ENCODE measurements at regions not wholly inside any gene's neighbourhood (a gene's known extent, or its start where the extent isn't known, plus 50 kb on each side); places are given as distances from the start of the nearest gene placed in this dataset.

DNA sequence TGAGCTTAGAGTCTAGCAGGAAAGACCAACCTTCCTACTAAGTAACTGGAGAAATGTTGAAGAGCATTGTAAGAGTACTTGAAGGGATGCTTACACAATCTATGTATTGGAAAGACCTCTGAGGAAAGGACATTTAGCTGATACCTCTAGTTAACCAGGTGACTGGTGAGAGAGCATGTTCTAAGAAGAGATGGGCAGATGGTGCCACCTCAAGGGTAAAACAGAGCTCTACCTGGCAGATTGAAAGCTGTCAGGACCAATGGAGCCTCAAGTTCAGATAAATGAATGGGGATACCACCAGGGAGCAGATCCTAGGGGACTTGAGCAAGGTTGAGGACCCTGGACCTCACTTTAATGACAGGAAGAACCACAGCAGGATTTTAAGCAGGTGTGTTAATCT, 196.4 kb downstream of the QDPR start:
- Histone ChIP-seq H3K36me3 (ENCODE audit: control insufficient read depth, low read length) (no peaks in the 10 kb centered on the region), H3K79me2 (ENCODE audit: control insufficient read depth, low read length) (no peaks in the 10 kb centered on the region), H3K27me3 (ENCODE audit: control insufficient read depth, low read length) (no peaks in the 10 kb centered on the region), H3K27ac (ENCODE audit: low read depth, low read length) (no peak overlapping the region), H3K4me1 (ENCODE audit: control insufficient read depth, low read length) (peaks cover 4% of the 10 kb centered on the region), H3K4me3 (ENCODE audit: low read length) (no peak overlapping the region), H4K20me1 (ENCODE audit: control insufficient read depth, insufficient read depth, low read depth, low read length) (no peaks in the 10 kb centered on the region), H3K4me2 (ENCODE audit: low read length) (no peak overlapping the region), H3K9me2 (replicated peaks; ENCODE audit: control insufficient read depth, low read length) (no peaks in the 10 kb centered on the region), H3K9me3 (ENCODE audit: control insufficient read depth, insufficient read depth, low read length) (no peaks in the 10 kb centered on the region), H3F3A (ENCODE audit: control insufficient read depth, insufficient read depth) (no peaks in the 10 kb centered on the region)
- TF ChIP-seq EZH2phosphoT487 (IDR thresholded peaks at IDR 0.05; ENCODE audit: borderline replicate concordance, low read length): no peak
- no peak for TF ChIP-seq CTCF (IDR thresholded peaks at IDR 0.05; ENCODE audit: low read depth, low read length, poor library complexity, severe bottlenecking)

DNA sequence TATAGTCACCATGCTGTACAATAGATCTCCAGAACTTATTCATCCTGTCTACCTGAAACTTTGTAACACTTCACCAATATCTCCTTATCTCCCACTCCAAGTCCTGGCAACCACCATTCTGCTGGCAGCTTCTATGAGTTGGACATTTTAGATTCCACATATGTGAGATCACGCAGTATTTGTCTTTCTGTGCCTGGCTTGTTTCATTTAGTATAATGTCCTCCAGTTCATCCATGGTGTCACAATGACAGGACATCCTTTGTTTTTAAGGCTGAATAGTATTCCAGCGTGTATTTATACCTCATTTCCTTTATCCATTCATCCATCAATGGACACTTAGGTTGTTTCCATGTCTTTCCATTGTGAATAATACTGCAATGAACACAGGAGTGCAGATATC, 198.7 kb downstream of the QDPR start:
- Histone ChIP-seq H3K27ac (ENCODE audit: low read depth, low read length) (no peak overlapping the region), H3K36me3 (ENCODE audit: control insufficient read depth, low read length) (no peaks in the 10 kb centered on the region), H3K4me2 (ENCODE audit: low read length) (no peak overlapping the region), H3K79me2 (ENCODE audit: control insufficient read depth, low read length) (no peaks in the 10 kb centered on the region), H3K9me3 (ENCODE audit: control insufficient read depth, insufficient read depth, low read length) (no peaks in the 10 kb centered on the region), H3K4me3 (ENCODE audit: low read length) (no peak overlapping the region), H3F3A (ENCODE audit: control insufficient read depth, insufficient read depth) (no peaks in the 10 kb centered on the region), H3K4me1 (ENCODE audit: control insufficient read depth, low read length) (peaks cover 7% of the 10 kb centered on the region), H3K9me2 (replicated peaks; ENCODE audit: control insufficient read depth, low read length) (no peaks in the 10 kb centered on the region), H4K20me1 (ENCODE audit: control insufficient read depth, insufficient read depth, low read depth, low read length) (no peaks in the 10 kb centered on the region), H3K27me3 (ENCODE audit: control insufficient read depth, low read length) (no peaks in the 10 kb centered on the region)
- TF ChIP-seq EZH2phosphoT487 (IDR thresholded peaks at IDR 0.05; ENCODE audit: borderline replicate concordance, low read length): no peak
- no peak for TF ChIP-seq CTCF (IDR thresholded peaks at IDR 0.05; ENCODE audit: low read depth, low read length, poor library complexity, severe bottlenecking)

GRCh38 chr4:17310269-17310652, 201.6 kb downstream of the QDPR start:
- no peaks in the 10 kb centered on the region for H3K36me3 ChIP-seq (ENCODE audit: control insufficient read depth, low read length)
- no peaks in the 10 kb centered on the region for H3K79me2 ChIP-seq (ENCODE audit: control insufficient read depth, low read length)
- H3K9me2 ChIP-seq (replicated peaks; ENCODE audit: control insufficient read depth, low read length): no peaks in the 10 kb centered on the region
- no peaks in the 10 kb centered on the region for H3K27me3 ChIP-seq (ENCODE audit: control insufficient read depth, low read length)
- H3K9me3 ChIP-seq (ENCODE audit: control insufficient read depth, insufficient read depth, low read length): no peaks in the 10 kb centered on the region
- no peaks in the 10 kb centered on the region for H4K20me1 ChIP-seq (ENCODE audit: control insufficient read depth, insufficient read depth, low read depth, low read length)
- H3K27ac ChIP-seq (ENCODE audit: low read depth, low read length): no peak overlapping the region
- H3K4me1 ChIP-seq (ENCODE audit: control insufficient read depth, low read length): peaks cover 7% of the 10 kb centered on the region
- H3K4me3 ChIP-seq (ENCODE audit: low read length): no peak overlapping the region
- TF ChIP-seq EZH2phosphoT487 (IDR thresholded peaks at IDR 0.05; ENCODE audit: borderline replicate concordance, low read length) (no peak), CTCF (IDR thresholded peaks at IDR 0.05; ENCODE audit: low read depth, low read length, poor library complexity, severe bottlenecking) (no peak)
- H3K4me2 ChIP-seq (ENCODE audit: low read length): no peak overlapping the region
- H3F3A ChIP-seq (ENCODE audit: control insufficient read depth, insufficient read depth): no peaks in the 10 kb centered on the region

All from DOHH2 (cell line).